Astrocyte of the hippocampus (primary cell): ENCODE measurements at regions not wholly inside any gene's neighbourhood (a gene's known extent, or its start where the extent isn't known, plus 50 kb on each side); places are given as distances from the start of the nearest gene placed in this dataset.
"Not testable (repeated sequence)": the region's sequence is repeated elsewhere in the genome, so short reads cannot be mapped to it uniquely, and the experiment has no call there.

ENCODE experiments used
- DNase-seq: peaks from one replicate; pipeline ENCODE4 v3.0.0; 2011; ENCODE audit warnings: low read depth, low spot score

DNA sequence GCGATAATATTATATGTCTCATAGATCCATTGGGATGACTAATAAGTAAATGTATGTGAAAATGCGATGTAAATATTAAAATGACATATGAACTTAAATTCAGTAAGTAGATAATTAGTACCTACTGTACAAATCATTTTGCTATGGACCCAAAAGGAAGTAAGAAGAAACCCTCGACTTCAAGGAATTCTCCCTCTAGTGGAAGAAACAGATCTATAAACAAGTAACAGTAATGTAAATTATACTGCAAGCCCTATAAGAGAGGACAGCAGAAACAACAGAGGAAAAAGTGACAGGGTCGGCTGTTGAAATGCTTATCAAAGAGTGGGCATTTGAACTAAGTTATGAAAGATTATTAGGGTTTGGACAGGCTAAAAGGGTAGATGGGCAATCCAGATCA, 320.3 kb downstream of the DMAC1 start:
- DNase-seq, result no peak

- no peak for DNase-seq
Observed at GRCh38 chr9:7478646-7479045, 320.9 kb downstream of the DMAC1 start.

DNA sequence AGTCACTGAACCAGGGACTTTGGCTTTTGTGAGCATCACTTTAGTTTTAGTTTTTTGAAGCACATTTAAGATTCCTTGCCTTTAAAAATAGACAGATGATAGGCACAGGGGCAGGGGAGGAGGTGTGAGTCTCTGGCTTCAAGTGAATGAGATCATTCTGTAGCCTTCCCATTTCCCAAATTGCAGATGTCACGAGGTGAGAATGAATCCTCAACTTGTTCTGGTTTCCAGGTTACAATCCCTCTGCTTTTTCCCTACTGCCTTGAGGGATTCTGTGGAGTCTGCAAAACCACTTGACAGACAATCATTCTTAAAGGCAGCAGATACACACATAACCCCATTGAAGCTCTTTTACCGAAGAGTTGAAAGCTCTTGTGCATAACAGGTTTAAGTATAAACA, 332.4 kb downstream of the DMAC1 start:
- DNase-seq, result no peak

- no peak for DNase-seq
Observed at GRCh38 chr9:7461791-7462190, 337.8 kb downstream of the DMAC1 start.

GRCh38 chr9:7456793-7457530, 342.6 kb downstream of the DMAC1 start:
- no peak for DNase-seq

DNA sequence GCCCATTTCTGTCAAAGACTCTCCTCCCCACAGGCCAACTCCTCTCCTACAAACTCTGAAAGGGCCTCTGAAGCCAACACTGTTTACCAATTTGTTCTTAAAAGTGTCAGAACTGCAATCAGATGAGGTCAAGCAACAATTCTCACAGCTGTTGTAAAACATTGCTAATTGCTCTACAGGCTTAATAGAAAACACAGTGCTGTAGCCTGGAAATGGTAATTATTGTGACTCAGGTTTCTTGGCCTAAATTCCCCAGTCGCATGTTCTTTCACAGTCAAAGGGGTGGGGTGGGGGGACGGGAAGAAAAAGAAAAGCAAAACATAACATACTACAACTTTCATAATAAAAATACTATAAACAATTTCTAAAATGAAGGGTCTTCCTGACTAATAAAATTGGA, 343.2 kb downstream of the DMAC1 start:
- DNase-seq, result peak; percentile 29

DNA sequence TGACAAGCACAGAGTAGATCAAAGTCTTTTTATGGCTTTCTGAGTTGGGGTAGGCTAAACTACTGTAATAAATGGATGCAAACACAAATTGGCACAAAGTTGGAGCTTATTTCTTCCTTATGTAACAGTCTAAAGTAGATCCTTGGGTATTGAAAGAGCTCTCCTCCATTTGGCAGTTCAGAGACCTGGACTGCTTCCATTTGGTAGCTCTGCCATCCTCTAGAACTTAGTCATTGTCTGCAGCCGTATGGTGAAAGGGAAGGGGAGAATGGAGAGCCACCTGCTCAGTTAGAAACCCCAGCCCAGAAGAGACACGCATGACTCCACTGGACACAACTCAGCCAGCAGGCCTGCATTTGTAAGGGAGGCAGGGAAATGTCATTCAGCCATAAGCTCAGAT, 345.0 kb downstream of the DMAC1 start:
- no peak for DNase-seq

GRCh38 chr9:7452378-7452777, 347.2 kb downstream of the DMAC1 start:
- DNase-seq, result no peak

DNA sequence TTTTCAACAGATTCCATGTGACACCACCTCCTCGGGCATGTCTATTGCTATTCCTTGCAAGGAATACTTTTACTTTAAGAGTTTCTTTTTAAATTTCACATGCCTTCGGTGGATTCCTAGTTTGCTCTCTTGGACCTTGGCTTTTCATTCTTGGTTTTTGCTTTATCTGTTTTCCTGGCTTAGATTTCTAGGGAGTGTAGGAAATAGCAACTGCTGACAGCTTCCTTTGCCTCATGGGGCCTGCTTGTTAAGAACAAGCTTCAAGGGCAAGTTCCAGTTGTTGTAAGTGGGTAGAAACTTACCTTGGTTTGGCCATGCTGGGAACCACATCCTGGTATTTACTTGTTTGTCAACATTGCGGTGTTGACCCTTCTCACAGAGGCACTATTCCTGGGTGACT, 348.5 kb downstream of the DMAC1 start:
- DNase-seq, result no peak

GRCh38 chr9:7443541-7443940, 356.0 kb downstream of the DMAC1 start:
- DNase-seq, result peak; percentile 6

GRCh38 chr9:7439355-7439995, 360.1 kb downstream of the DMAC1 start:
- DNase-seq, result peak; percentile 26

GRCh38 chr9:7436754-7437153, 362.8 kb downstream of the DMAC1 start:
- DNase-seq, result no peak

GRCh38 chr9:7433508-7434292, 365.9 kb downstream of the DMAC1 start:
- DNase-seq, result no peak

DNA sequence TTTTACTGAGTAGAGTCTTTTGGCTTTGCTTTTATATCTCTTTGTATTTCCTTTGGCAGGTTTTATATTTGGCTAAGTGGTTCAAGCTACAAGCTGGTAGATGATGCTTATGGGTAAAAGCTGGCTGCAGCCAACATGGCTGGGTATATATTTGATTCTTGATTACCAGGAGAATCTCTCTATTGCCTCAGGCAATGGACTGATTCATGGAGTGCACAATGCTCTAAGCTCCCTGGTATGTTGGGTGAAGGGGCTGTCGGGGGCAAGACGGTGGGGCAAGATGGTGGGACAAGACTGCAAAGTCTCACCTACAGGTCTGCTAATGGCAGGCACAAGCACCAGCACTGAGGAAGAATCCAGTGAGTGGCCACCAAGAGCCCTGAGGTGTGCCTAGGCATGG, 366.6 kb downstream of the DMAC1 start:
- no peak for DNase-seq

GRCh38 chr9:7417397-7417796, 382.2 kb downstream of the DMAC1 start:
- not testable (repeated sequence) for DNase-seq

- no peak for DNase-seq
Observed at GRCh38 chr9:7415836-7416235, 383.7 kb downstream of the DMAC1 start.

GRCh38 chr9:7408845-7409244, 390.7 kb downstream of the DMAC1 start:
- DNase-seq, result no peak

DNA sequence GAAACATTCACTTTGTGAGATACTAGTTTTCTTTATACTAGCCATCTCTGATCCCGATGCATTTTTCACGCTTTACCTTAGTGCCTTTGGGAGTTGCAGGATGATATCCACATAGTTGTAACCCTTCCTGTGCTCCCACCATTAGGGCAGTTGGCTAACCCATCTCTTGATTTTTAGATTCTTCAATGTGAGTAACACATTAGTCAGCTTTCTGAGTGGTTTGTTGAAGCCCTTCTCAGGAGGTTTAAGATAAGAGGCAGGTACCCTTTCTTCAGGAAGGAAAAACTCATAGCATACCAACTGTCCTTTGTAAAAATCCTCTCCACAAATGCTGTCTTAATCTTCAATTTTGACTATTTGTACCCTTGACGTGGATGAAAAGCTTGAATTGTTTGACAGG, 392.3 kb downstream of the DMAC1 start:
- DNase-seq, result no peak

DNA sequence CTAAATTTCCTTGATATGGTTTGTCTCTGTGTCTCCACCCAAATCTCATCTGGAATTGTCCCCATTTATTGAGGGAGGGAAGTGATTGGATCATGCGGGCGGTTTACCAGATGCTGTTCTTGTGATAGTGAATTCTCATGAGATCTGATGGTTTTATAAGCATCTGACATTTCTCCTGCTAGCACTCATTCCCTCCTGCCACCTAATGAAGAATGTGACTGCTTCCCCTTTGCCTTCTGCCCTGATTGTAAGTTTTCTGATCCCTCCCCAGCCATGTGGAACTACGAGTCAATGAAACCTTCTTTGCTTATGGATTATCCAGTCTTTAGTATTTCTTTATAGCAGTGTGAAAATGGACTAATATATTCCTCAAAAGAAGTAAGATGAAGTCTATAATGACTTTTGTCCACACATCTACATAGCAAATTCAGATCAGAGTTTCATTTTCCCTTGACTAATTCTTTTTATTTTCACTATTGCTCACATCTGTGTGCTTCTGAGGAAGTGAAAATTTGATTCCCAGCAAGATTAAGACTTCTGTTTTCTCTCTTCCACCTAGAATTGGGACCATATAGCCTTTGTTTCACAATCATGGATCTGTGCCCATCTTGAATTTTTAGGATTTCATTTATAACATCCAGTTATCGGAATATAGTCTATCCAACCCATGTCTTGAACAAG, 393.5 kb downstream of the DMAC1 start:
- DNase-seq, result no peak

DNA sequence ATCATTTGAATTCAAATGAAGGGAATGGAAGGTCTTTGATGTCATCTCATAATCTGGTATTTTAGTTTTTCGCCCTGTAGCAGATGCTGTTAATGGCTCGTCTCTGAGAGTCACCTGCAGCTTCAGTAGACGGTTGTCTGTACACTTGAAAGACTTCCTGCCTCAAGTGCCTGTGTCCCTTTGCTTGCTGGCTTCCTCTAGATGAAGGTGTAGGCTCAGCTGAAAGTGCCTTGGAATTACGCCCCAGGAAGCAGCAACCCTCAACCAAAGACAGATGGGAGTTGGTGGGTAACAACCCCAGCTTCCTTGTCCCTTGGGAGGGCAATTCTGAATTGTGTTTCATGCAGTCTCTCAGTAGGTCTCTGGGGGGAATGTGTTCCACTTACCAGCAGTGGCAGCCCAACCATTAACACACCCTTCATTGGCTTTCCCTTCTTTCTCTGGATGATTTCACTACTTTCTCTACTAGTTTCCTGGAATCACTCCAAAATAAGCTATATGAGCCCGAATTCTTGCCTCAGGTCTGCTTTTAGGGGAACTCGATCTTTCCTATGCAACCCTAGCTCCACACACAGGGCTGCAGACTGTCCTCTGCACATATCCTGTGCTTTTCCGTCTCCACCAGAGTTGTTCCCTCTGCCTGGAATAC, 395.6 kb downstream of the DMAC1 start:
- DNase-seq, result no peak

DNA sequence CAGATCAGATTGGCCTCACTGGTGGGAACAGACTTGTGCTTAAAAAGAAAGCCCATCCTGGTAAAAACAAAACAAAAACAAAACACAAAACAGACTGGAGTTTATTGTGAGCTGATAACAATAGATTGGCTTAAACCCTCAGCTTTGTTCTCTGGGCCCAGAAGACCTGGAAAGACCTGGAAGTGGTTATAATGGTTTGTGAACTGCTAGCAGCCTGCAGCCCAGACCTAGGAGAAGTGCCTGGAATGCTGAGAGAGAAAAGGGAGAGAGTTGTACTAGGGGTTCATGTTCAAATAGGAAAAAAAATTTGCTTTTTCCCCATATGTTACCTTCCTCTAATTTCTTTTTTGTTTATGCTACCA, 396.6 kb downstream of the DMAC1 start:
- DNase-seq, result no peak
